BJ (cell line): ENCODE measurements at regions not wholly inside any gene's neighbourhood (a gene's known extent, or its start where the extent isn't known, plus 50 kb on each side); places are given as distances from the start of the nearest gene placed in this dataset.
"Not testable (repeated sequence)": the region's sequence is repeated elsewhere in the genome, so short reads cannot be mapped to it uniquely, and the experiment has no call there.

Experiments
- CTCF ChIA-PET: fragments of 350-600 bp; formaldehyde crosslinking; extraction: SDS; loops from one replicate; lab custom pipeline; 2021; ENCODE audit warnings: antibody characterized with exemption, inconsistent platforms; lab: Yijun Ruan, JAX
- POLR2A ChIA-PET: fragments of 300-600 bp; sonication (Branson Sonifier 250); formaldehyde crosslinking; extraction: SDS; loops from one replicate; lab custom pipeline; 2021; ENCODE audit warnings: antibody characterized with exemption; lab: Charles Lee
- DNase-seq: peaks from one replicate; pipeline ENCODE4 v3.0.0-alpha.2; 2011; ENCODE audit warnings: low read depth
- H3K27me3 ChIP-seq: 2 replicates; pipeline ENCODE4 v1.6.0; 2011; ENCODE audit warnings: low read length; ENCODE audit not compliant: control insufficient read depth, insufficient read depth
- H3K36me3 ChIP-seq: 2 replicates; pipeline ENCODE4 v1.5.1; 2011; ENCODE audit warnings: low read length; ENCODE audit not compliant: control insufficient read depth, insufficient read depth
- H3K4me3 ChIP-seq: 2 replicates; pipeline ENCODE4 v1.5.1; 2011; ENCODE audit warnings: low read depth, mild to moderate bottlenecking, control low read depth, low read length
- CTCF ChIP-seq: IDR thresholded peaks from 2 replicates; pipeline ENCODE4 v1.5.1; 2011; ENCODE audit warnings: low read depth, mild to moderate bottlenecking, control low read depth, inconsistent platforms, low read length, moderate library complexity; ENCODE audit not compliant: insufficient read depth

- TF ChIP-seq CTCF: no peak
- POLR2A ChIA-PET: no interaction called here
- CTCF ChIA-PET: no interaction called here
- no peak overlapping the region for H3K4me3 ChIP-seq
- no peaks in the 10 kb centered on the region for H3K27me3 ChIP-seq
- H3K36me3 ChIP-seq: no peaks in the 10 kb centered on the region
- DNase-seq: no peak
These were observed 2418.6 kb downstream of the ARAP2 start for GRCh38 chr4:33825685-33826084.

DNA sequence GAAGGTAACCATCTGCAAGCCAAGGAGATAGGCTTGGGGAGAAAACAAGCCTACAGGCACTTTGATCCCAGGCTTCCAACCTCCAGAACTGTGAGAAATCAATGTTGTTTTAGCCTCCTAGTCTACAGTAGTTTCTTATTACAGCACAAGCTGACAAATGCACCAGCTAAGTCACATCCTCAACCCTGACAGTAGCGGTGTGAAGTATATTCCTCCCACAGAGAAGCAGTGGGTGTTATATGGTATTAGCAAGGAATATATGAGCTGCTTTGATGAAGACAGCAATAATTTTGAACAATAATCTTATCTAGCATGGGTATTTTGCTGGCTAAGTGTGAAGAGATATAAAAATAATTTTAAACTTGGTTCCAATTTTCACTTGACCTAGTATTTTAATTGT is 2415.0 kb downstream of the ARAP2 start:
- H3K36me3 ChIP-seq, H3K27me3 ChIP-seq, POLR2A ChIA-PET, CTCF ChIA-PET, DNase-seq, H3K4me3 ChIP-seq: not testable (repeated sequence)

DNA sequence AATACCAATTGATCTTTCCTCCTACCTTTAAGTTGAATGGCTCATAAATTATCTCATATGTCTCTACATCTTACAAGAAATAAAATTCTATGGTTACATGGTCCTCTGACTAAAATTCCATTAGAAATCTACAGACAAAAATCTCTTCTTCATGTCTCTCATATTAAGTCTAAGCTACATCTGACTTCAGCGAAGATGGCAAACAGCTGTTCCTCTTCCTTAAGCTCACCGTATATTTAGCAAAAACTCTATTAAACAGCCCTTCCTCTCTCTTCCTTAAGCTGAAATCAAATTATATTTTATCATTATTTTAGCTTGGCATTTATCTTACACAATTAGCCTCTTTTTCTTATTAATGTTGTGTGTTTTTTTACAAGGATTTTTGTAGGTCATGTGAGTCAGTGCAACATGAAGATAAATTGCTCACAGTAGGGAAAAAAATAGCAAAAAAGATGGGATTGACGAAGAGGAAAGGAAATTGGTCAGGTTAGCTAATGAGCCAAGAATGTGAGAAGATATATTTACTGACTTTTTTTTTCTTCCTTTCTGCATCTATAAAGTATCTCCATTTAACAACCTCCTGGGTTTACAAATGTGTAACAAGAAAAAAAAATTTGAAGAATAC is 2412.8 kb downstream of the ARAP2 start:
- ChIA-PET POLR2A (interaction anchor here (0.7 kb wide), 1 partner anchor 29 kb away, joined by 5 read pairs; no protein-coding TSS in a partner anchor), CTCF (no interaction called here)
- no peak for TF ChIP-seq CTCF
- Histone ChIP-seq H3K27me3 (no peaks in the 10 kb centered on the region), H3K4me3 (no peak overlapping the region), H3K36me3 (no peaks in the 10 kb centered on the region)
- peak; percentile 63 for DNase-seq

DNA sequence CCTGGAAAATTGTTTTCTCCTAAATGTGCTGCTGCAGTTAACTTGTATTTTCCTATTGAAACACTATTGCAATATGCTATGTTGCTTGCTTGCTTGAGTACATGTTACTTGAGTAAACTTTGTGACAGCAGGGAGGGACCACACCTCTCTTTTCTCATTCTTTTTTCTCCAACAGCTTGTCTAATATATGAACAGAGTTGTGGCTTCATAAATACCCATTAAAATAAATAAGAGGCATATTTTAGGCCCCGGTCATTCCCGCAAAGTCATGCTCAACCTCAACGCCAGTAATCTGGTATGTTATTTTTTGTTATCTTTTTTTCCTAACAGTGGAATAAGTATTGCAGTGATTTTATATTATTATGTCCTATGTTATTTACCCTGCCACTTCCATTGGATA is 2408.6 kb downstream of the ARAP2 start:
- peak; percentile 47 for DNase-seq
- H3K27me3 ChIP-seq, POLR2A ChIA-PET, CTCF ChIA-PET, H3K4me3 ChIP-seq, H3K36me3 ChIP-seq: not testable (repeated sequence)

DNA sequence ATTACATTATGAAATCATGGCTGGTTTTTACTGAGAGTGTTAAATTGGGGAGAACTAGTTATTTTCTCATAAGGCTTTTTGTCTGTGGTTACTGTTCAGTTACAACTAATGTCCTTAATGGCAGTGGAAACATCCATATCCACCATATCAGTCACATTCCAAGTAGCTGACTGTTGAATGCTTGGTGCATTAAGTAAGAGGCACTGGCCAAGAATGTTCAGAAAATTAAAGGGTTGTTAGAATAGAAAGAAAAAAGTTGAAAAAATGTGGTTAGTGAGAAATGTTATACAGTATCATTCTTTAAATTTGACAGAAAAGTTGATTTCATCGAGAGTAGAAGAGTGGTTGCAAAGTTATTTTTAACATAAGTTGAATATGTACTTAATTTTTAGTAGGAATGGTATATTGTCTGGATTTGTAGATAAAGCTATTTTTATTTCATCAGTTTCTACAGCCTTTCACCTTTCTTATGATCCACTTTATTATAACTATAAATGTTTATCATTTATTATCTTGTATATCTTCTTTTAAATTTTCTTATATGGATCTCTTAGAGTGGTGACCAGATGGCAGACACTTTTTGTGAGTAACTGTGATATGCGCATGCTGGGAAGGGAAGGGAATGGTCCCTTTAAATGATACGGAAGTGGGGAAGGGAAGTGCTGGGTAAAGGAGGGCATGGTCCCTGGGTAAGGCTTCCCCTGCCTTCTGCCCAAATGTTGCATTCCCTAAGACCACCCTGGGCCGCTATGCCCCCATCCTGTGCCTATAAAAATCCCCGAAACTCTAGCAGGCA is 2407.1 kb downstream of the ARAP2 start:
- H3K27me3 ChIP-seq: no peaks in the 10 kb centered on the region
- no peak for TF ChIP-seq CTCF
- no peaks in the 10 kb centered on the region for H3K36me3 ChIP-seq
- ChIA-PET POLR2A (interaction anchor here (0.6 kb wide), 1 partner anchor 284 kb away, joined by 5 read pairs; no protein-coding TSS in a partner anchor), CTCF (no interaction called here)
- peak; percentile 53 for DNase-seq
- no peak overlapping the region for H3K4me3 ChIP-seq

- no peak for TF ChIP-seq CTCF
- CTCF ChIA-PET: no interaction called here
- H3K4me3 ChIP-seq: no peak overlapping the region
- POLR2A ChIA-PET: interaction anchor here (0.6 kb wide), 1 partner anchor 341 kb away, joined by 6 read pairs; no protein-coding TSS in a partner anchor
- H3K36me3 ChIP-seq: no peaks in the 10 kb centered on the region
- no peaks in the 10 kb centered on the region for H3K27me3 ChIP-seq
- DNase-seq: no peak
These were observed 2403.2 kb downstream of the ARAP2 start for GRCh38 chr4:33841120-33841519.
